WTC11 (cell line): ENCODE measurements at regions not wholly inside any gene's neighbourhood (a gene's known extent, or its start where the extent isn't known, plus 50 kb on each side); places are given as distances from the start of the nearest gene placed in this dataset.

Experiments used
- ATAC-seq: fragments of 200-7000 bp; cut with Tn5 transposase; 2 replicates; pipeline ENCODE4 v1.10.0; 2021; ENCODE audit warnings: mild to moderate bottlenecking, moderate library complexity
- CTCF ChIA-PET: fragments of 300-600 bp; sonication (Branson Sonifier 250); formaldehyde crosslinking; loops from one replicate; lab custom pipeline; 2021; ENCODE audit warnings: antibody characterized with exemption; lab: Charles Lee
- POLR2A ChIA-PET: fragments of 350-600 bp; sonication (Branson Sonifier 250); formaldehyde crosslinking; loops from one replicate; lab custom pipeline; 2021; ENCODE audit warnings: antibody characterized with exemption; lab: Charles Lee
- DNase-seq: peaks from one replicate; pipeline ENCODE4 v3.0.0; 2021; ENCODE audit warnings: low spot score
- H3K27ac Mint-ChIP-seq: 2 replicates; pipeline ENCODE4 v1.8.0; 2021; ENCODE audit warnings: mixed read lengths
- H3K27me3 Mint-ChIP-seq: 2 replicates; pipeline ENCODE4 v1.8.0; 2021; ENCODE audit warnings: low read depth, mild to moderate bottlenecking, moderate library complexity, mixed read lengths
- H3K36me3 Mint-ChIP-seq: 2 replicates; pipeline ENCODE4 v1.8.0; 2021; ENCODE audit warnings: mixed read lengths
- H3K4me1 Mint-ChIP-seq: 2 replicates; pipeline ENCODE4 v1.8.0; 2022; ENCODE audit warnings: mixed read lengths
- H3K4me3 Mint-ChIP-seq: 2 replicates; pipeline ENCODE4 v1.8.0; 2021; ENCODE audit warnings: mild to moderate bottlenecking, moderate library complexity, mixed read lengths
- H3K9me3 Mint-ChIP-seq: 2 replicates; pipeline ENCODE4 v1.8.0; 2021; ENCODE audit warnings: mixed read lengths
- AFF4 ChIP-seq: sonication (generic); formaldehyde crosslinking; IDR thresholded peaks from 2 replicates; pipeline ENCODE4 v1.8.1; 2023; ENCODE audit warnings: mild to moderate bottlenecking, missing genetic modification reagents, borderline replicate concordance
- AR ChIP-seq: fragments of 250-450 bp; sonication (Bioruptor Pico); IDR thresholded peaks from 2 replicates; pipeline ENCODE4 v1.9.0; 2021; ENCODE audit warnings: mild to moderate bottlenecking
- ATF1 ChIP-seq: sonication (generic); formaldehyde crosslinking; IDR thresholded peaks from 2 replicates; pipeline ENCODE4 v1.8.1; 2023; ENCODE audit warnings: mild to moderate bottlenecking, moderate library complexity, missing genetic modification reagents
- ATF2 ChIP-seq: sonication (generic); formaldehyde crosslinking; IDR thresholded peaks from 2 replicates; pipeline ENCODE4 v1.8.1; 2022; ENCODE audit warnings: low read depth, missing genetic modification reagents, borderline replicate concordance
- ATF6 ChIP-seq: sonication (generic); formaldehyde crosslinking; IDR thresholded peaks from 2 replicates; pipeline ENCODE4 v1.8.1; 2023; ENCODE audit warnings: mild to moderate bottlenecking, missing genetic modification reagents
- CDX4 ChIP-seq: fragments of 250-450 bp; sonication (Bioruptor Pico); IDR thresholded peaks from 2 replicates; pipeline ENCODE4 v1.9.0; 2021; ENCODE audit warnings: moderate library complexity, mild to moderate bottlenecking, inconsistent platforms, borderline replicate concordance
- CREB1 ChIP-seq: sonication (generic); formaldehyde crosslinking; IDR thresholded peaks from 2 replicates; pipeline ENCODE4 v1.8.0; 2023; ENCODE audit warnings: mild to moderate bottlenecking, missing genetic modification reagents
- E2F1 ChIP-seq: sonication (generic); formaldehyde crosslinking; IDR thresholded peaks from 2 replicates; pipeline ENCODE4 v1.8.0; 2022; ENCODE audit warnings: mild to moderate bottlenecking, missing genetic modification reagents
- E2F4 ChIP-seq: sonication (generic); formaldehyde crosslinking; IDR thresholded peaks from 2 replicates; pipeline ENCODE4 v1.8.1; 2022; ENCODE audit warnings: low read depth, mild to moderate bottlenecking, moderate library complexity, missing genetic modification reagents, borderline replicate concordance
- EMX1 ChIP-seq: fragments of 250-450 bp; sonication (Bioruptor Pico); IDR thresholded peaks from 2 replicates; pipeline ENCODE4 v1.8.0; 2021; ENCODE audit warnings: mild to moderate bottlenecking
- GRHL2 ChIP-seq: fragments of 250-450 bp; sonication (Bioruptor Pico); IDR thresholded peaks from 2 replicates; pipeline ENCODE4 v1.8.0; 2022; ENCODE audit warnings: mild to moderate bottlenecking, moderate library complexity; ENCODE audit not compliant: insufficient replicate concordance, severe bottlenecking
- PREB ChIP-seq: sonication (generic); formaldehyde crosslinking; IDR thresholded peaks from 2 replicates; pipeline ENCODE4 v1.8.1; 2022; ENCODE audit warnings: mild to moderate bottlenecking, missing genetic modification reagents, moderate library complexity, borderline replicate concordance
- SMAD3 ChIP-seq: sonication (generic); formaldehyde crosslinking; IDR thresholded peaks from 2 replicates; pipeline ENCODE4 v1.8.0; 2022; ENCODE audit warnings: missing genetic modification reagents, mild to moderate bottlenecking, borderline replicate concordance
- TEAD1 ChIP-seq: sonication (generic); formaldehyde crosslinking; IDR thresholded peaks from 2 replicates; pipeline ENCODE4 v1.8.0; 2022; ENCODE audit warnings: mild to moderate bottlenecking, missing genetic modification reagents
- TP53 ChIP-seq: sonication (generic); formaldehyde crosslinking; IDR thresholded peaks from 2 replicates; pipeline ENCODE4 v1.8.1; 2023; ENCODE audit warnings: mild to moderate bottlenecking, missing genetic modification reagents
- ZNF263 ChIP-seq: sonication (generic); formaldehyde crosslinking; IDR thresholded peaks from 2 replicates; pipeline ENCODE4 v1.8.1; 2022; ENCODE audit warnings: low read depth, mild to moderate bottlenecking, moderate library complexity, missing genetic modification reagents
- ZNF281 ChIP-seq: sonication (generic); formaldehyde crosslinking; IDR thresholded peaks from 2 replicates; pipeline ENCODE4 v1.8.0; 2023; ENCODE audit warnings: mild to moderate bottlenecking, missing genetic modification reagents
- ZNF317 ChIP-seq: sonication (generic); formaldehyde crosslinking; IDR thresholded peaks from 2 replicates; pipeline ENCODE4 v1.8.1; 2023; ENCODE audit warnings: low read depth, mild to moderate bottlenecking, moderate library complexity, missing genetic modification reagents, borderline replicate concordance

- Mint-ChIP-seq H3K36me3 (peaks cover 17% of the 10 kb centered on the region), H3K4me3 (no peak overlapping the region), H3K9me3 (peaks cover 17% of the 10 kb centered on the region), H3K27ac (no peak overlapping the region), H3K4me1 (peaks cover 8% of the 10 kb centered on the region), H3K27me3 (no peaks in the 10 kb centered on the region)
- ATAC-seq = no peak
- no peak for TF ChIP-seq GRHL2
- TF ChIP-seq EMX1 (CRISPR knock-in tag) = no peak
- no peak for TF ChIP-seq ZNF281 (CRISPR knock-in tag)
- TF ChIP-seq AFF4 (CRISPR knock-in tag) = no peak
- no peak for TF ChIP-seq TEAD1 (CRISPR knock-in tag)
- TF ChIP-seq CDX4 (CRISPR knock-in tag) = no peak
- TF ChIP-seq AR = no peak
- TF ChIP-seq TP53 (CRISPR knock-in tag) = no peak
- TF ChIP-seq ATF1 (CRISPR knock-in tag) = no peak
- no peak for TF ChIP-seq ATF2 (CRISPR knock-in tag)
- no peak for TF ChIP-seq ZNF317 (CRISPR knock-in tag)
- no peak for TF ChIP-seq PREB
- ChIA-PET POLR2A (no interaction called here), CTCF (no interaction called here)
- DNase-seq = no peak
These were observed 301.3 kb downstream of the FBXW7 start for GRCh38 chr4:152234571-152234970.

- ATAC-seq = no peak
- Mint-ChIP-seq H3K9me3 (peaks cover 17% of the 10 kb centered on the region), H3K27me3 (no peaks in the 10 kb centered on the region), H3K4me3 (no peak overlapping the region), H3K27ac (no peak overlapping the region), H3K36me3 (peaks cover 17% of the 10 kb centered on the region), H3K4me1 (peaks cover 21% of the 10 kb centered on the region)
- ChIA-PET CTCF (no interaction called here), POLR2A (no interaction called here)
- DNase-seq = no peak
- no peak for TF ChIP-seq E2F1 (CRISPR knock-in tag)
- no peak for TF ChIP-seq E2F4 (CRISPR knock-in tag)
- no peak for TF ChIP-seq SMAD3 (CRISPR knock-in tag)
- TF ChIP-seq ATF6 (CRISPR knock-in tag) = no peak
- TF ChIP-seq CREB1 = no peak
- TF ChIP-seq ZNF263 = no peak
These were observed 303.6 kb downstream of the FBXW7 start for GRCh38 chr4:152232271-152232670.
